Neural crest cell (in vitro differentiated cells): ENCODE measurements at regions not wholly inside any gene's neighbourhood (a gene's known extent, or its start where the extent isn't known, plus 50 kb on each side); places are given as distances from the start of the nearest gene placed in this dataset.
A peak's percentile ranks its signal among the peaks of the same experiment; 100 is the strongest.

Experiments used
- DNase-seq: peaks from one replicate; pipeline ENCODE4 v3.0.0; 2021; ENCODE audit warnings: low read depth, mixed read lengths, low spot score
- H3K27ac Mint-ChIP-seq: one replicate; pipeline ENCODE4 v1.8.0; 2021; ENCODE audit warnings: mild to moderate bottlenecking, mixed read lengths; ENCODE audit not compliant: unreplicated experiment
- H3K27me3 Mint-ChIP-seq: 2 replicates; pipeline ENCODE4 v1.8.0; 2021; ENCODE audit warnings: low read depth, mild to moderate bottlenecking, mixed read lengths
- H3K36me3 Mint-ChIP-seq: 2 replicates; pipeline ENCODE4 v1.8.0; 2021; ENCODE audit warnings: low read depth, mild to moderate bottlenecking, mixed read lengths
- H3K4me1 Mint-ChIP-seq: 2 replicates; pipeline ENCODE4 v1.8.0; 2021; ENCODE audit warnings: mixed read lengths
- H3K4me3 Mint-ChIP-seq: one replicate; pipeline ENCODE4 v1.8.0; 2021; ENCODE audit warnings: mild to moderate bottlenecking, mixed read lengths
- H3K9me3 Mint-ChIP-seq: 2 replicates; pipeline ENCODE4 v1.8.0; 2021; ENCODE audit warnings: mixed read lengths
- CTCF ChIP-seq: fragments of 200-600 bp; sonication (generic); conservative IDR thresholded peaks from 2 replicates; pipeline ENCODE4 v1.5.0; 2021; ENCODE audit warnings: antibody characterized with exemption, mild to moderate bottlenecking

- Mint-ChIP-seq H3K27me3 (no peaks in the 10 kb centered on the region), H3K9me3 (no peaks in the 10 kb centered on the region), H3K27ac (peak overlapping the region; percentile 45), H3K4me3 (no peak overlapping the region), H3K4me1 (peaks cover 21% of the 10 kb centered on the region), H3K36me3 (no peaks in the 10 kb centered on the region)
- TF ChIP-seq CTCF = no peak
- DNase-seq = no peak
These were observed 112.7 kb upstream of the NANOS1 start for GRCh38 chr10:118916777-118917176.

- H3K4me1 Mint-ChIP-seq = peaks cover 19% of the 10 kb centered on the region
- no peaks in the 10 kb centered on the region for H3K36me3 Mint-ChIP-seq
- no peak overlapping the region for H3K4me3 Mint-ChIP-seq
- DNase-seq = no peak
- H3K9me3 Mint-ChIP-seq = no peaks in the 10 kb centered on the region
- H3K27ac Mint-ChIP-seq = no peak overlapping the region
- TF ChIP-seq CTCF = no peak
- no peaks in the 10 kb centered on the region for H3K27me3 Mint-ChIP-seq
These were observed 111.8 kb upstream of the NANOS1 start for GRCh38 chr10:118917701-118918100.

GRCh38 chr10:118918116-118918515, 111.4 kb upstream of the NANOS1 start:
- H3K27ac Mint-ChIP-seq = no peak overlapping the region

DNA sequence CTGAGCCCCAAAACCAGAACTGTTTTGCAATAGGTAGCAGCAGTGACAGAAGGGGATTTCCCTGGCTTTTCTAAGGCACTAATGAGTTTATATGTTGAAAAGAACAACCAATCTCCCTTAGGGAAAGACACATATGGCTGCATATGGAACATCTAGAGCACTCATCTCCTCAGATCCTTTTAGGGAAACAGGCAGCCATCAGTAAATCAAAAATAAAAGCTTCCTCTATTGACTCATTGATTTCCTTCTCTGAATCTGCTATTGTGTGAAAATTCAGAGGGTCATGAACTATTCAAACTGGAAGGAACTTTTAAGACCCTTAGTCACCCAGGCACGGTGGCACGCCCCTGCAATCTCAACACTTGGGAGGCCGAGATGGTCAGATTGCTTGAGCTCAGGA, 110.9 kb upstream of the NANOS1 start:
- no peaks in the 10 kb centered on the region for H3K27me3 Mint-ChIP-seq
- H3K27ac Mint-ChIP-seq = no peak overlapping the region
- H3K4me3 Mint-ChIP-seq = no peak overlapping the region
- no peak for TF ChIP-seq CTCF
- no peaks in the 10 kb centered on the region for H3K9me3 Mint-ChIP-seq
- DNase-seq = no peak
- H3K4me1 Mint-ChIP-seq = peaks cover 15% of the 10 kb centered on the region
- H3K36me3 Mint-ChIP-seq = no peaks in the 10 kb centered on the region

More at GRCh38 chr10:118918116-118918515, 111.4 kb upstream of the NANOS1 start:
- no peak for TF ChIP-seq CTCF
- DNase-seq = no peak
- Mint-ChIP-seq H3K36me3 (no peaks in the 10 kb centered on the region), H3K9me3 (no peaks in the 10 kb centered on the region), H3K27me3 (no peaks in the 10 kb centered on the region), H3K4me1 (peaks cover 15% of the 10 kb centered on the region), H3K4me3 (no peak overlapping the region)

DNA sequence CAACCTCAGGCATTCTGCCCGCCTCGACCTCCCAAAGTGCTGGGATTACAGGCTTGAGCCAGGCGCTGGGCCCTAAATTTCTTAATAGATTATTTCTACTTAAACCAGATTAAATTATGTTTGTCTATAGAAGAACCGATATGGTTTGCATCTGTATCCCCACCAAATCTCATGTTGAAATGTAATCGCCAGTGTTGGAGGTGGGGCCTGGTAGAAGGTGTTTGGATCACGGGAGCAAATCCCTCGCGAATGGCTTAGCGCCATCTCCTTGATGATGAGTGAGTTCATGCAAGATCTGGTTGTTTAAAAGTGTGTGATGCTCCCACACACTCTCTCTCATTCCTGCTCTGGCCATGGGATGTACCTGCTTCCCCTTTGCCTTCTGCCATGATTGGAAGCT, 109.3 kb upstream of the NANOS1 start:
- Mint-ChIP-seq H3K4me3 (no peak overlapping the region), H3K4me1 (peaks cover 19% of the 10 kb centered on the region), H3K27me3 (no peaks in the 10 kb centered on the region), H3K9me3 (no peaks in the 10 kb centered on the region), H3K36me3 (no peaks in the 10 kb centered on the region), H3K27ac (no peak overlapping the region)
- no peak for DNase-seq
- no peak for TF ChIP-seq CTCF

DNA sequence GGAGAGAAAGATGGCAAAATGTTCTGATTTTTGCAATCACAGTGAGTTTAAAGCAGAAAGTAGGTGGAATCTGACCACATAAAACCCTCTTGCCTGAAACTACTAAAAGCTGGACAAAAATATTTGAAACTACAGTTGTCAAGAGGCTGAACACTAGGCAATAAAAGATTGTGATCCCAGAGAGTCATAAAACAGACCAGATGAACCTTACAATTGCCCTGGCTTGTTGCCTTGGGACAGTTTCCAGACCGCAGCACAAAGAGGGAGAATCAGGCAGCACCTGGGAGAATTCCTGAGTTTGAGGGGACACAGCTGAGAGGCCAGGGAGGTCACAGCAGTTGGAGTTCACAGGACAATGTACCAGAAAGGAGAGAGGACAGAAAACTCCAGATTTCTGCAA, 107.3 kb upstream of the NANOS1 start:
- DNase-seq = no peak
- no peaks in the 10 kb centered on the region for H3K36me3 Mint-ChIP-seq
- no peaks in the 10 kb centered on the region for H3K27me3 Mint-ChIP-seq
- H3K4me3 Mint-ChIP-seq = no peak overlapping the region
- H3K4me1 Mint-ChIP-seq = peaks cover 27% of the 10 kb centered on the region
- H3K27ac Mint-ChIP-seq = no peak overlapping the region
- TF ChIP-seq CTCF = no peak
- H3K9me3 Mint-ChIP-seq = no peaks in the 10 kb centered on the region
